Upper lobe of left lung (tissue), 4 donors: ENCODE measurements at regions not wholly inside any gene's neighbourhood (a gene's known extent, or its start where the extent isn't known, plus 50 kb on each side); places are given as distances from the start of the nearest gene placed in this dataset.

Experiments
- CTCF ChIP-seq, 6 experiments: fragments of 450-650 bp in 4 of 6; fragments of 200-600 bp in 2 of 6; sonication (generic) in 2 of 6; IDR thresholded peaks; one replicate each; pipeline ENCODE4 v1.5.1; 2016 to 2019; ENCODE audit warnings: antibody characterized with exemption in 6 of 6
- EP300 ChIP-seq, 4 donors: sonication (generic); formaldehyde crosslinking; IDR thresholded peaks; one replicate each; pipeline ENCODE4 v1.5.1; 2017; ENCODE audit warnings: antibody characterized with exemption in 4 of 4, control low read depth in 2 of 4
- POLR2A ChIP-seq, 4 donors: fragments of 450-650 bp; IDR thresholded peaks; one replicate each; pipeline ENCODE4 v1.5.1; 2016 to 2017; ENCODE audit warnings: antibody characterized with exemption in 4 of 4, mild to moderate bottlenecking in 2 of 4
- POLR2AphosphoS5 ChIP-seq, 2 donors: sonication (generic); formaldehyde crosslinking; IDR thresholded peaks; one replicate each; pipeline ENCODE4 v1.5.1; 2017; ENCODE audit warnings: antibody characterized with exemption in 2 of 2

- TF ChIP-seq EP300 (IDR thresholded peaks at IDR 0.05) (no peak), CTCF (IDR thresholded peaks at IDR 0.05) (no peak), POLR2AphosphoS5 (IDR thresholded peaks at IDR 0.05) (no peak), POLR2A (IDR thresholded peaks at IDR 0.05) (no peak)
Measured at GRCh38 chr2:239603411-239604356, 202.9 kb upstream of the HDAC4 start.
